NAMALWA (cell line): ENCODE measurements at regions not wholly inside any gene's neighbourhood (a gene's known extent, or its start where the extent isn't known, plus 50 kb on each side); places are given as distances from the start of the nearest gene placed in this dataset.
A peak's percentile ranks its signal among the peaks of the same experiment; 100 is the strongest.

Experiments used
- DNase-seq: peaks from one replicate; pipeline ENCODE4 v3.0.0-alpha.2; 2015; ENCODE audit warnings: low spot score

DNA sequence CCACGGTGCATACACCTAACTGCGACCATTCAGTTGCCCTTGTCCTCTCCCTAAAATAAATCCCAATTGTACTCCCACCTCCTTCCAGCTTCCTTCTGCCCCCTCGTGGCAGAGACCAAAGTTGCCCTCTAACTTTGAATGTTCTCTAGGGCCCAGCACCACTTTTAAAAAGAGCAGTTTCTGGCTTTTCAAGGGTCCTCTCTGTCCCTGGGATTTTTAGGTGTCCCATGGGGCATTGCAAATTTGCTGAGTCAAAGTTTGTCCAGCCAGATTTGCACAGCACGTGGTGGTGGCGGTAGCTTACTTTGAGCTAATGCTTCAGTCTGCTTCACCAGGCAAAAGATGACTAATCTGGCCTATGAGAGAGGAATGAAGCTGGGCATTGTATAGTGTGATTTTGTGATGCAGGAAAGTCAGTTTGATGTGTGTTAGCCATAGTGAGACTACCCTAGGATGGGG, 100.2 kb downstream of the PERP start:
- DNase-seq: peak; percentile 33

GRCh38 chr6:138008791-138009190, 98.4 kb downstream of the PERP start:
- DNase-seq: no peak

GRCh38 chr6:138011413-138011812, 95.8 kb downstream of the PERP start:
- DNase-seq: no peak

DNA sequence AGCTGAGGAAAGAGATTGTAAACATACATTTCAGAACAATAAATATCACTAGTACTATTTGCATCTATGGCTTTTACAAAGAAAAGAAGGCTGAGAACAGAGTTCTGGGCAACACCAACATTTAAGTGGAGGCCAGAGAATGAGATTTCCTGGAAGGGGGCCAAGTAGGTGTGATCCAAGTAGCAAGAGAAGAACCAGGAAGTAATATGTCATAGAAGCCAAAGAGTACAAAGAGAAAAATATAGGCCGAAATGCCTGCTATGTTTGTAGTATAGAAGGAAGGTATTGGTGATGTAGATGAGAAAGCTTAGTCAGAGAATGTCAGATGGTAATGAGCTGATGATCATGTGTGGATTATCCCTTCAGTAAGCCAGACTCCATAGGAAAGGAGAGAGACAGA, 94.5 kb downstream of the PERP start:
- no peak for DNase-seq

GRCh38 chr6:138013959-138014358, 93.3 kb downstream of the PERP start:
- DNase-seq: no peak

GRCh38 chr6:138017166-138017757, 90.0 kb downstream of the PERP start:
- no peak for DNase-seq

DNA sequence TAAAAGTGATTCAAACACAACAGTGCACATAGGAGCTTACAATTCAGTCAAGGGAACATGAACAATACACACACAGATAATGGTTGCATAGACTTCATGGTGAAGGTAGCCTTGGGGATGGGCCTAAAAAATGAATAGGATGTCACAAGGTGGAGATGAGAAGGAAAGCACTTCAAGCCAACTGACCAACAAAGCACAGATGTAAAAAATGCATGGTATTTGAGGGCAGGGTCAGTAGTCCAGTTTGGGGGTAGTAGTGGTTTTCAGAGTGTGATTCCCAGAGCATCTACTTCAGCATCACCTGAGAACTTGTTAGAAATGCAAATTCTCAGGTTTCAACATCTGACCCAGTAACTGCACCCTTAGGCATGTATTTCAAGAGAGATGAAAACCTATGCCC, 88.9 kb downstream of the PERP start:
- no peak for DNase-seq

GRCh38 chr6:138025528-138025978, 81.7 kb downstream of the PERP start:
- DNase-seq: no peak

DNA sequence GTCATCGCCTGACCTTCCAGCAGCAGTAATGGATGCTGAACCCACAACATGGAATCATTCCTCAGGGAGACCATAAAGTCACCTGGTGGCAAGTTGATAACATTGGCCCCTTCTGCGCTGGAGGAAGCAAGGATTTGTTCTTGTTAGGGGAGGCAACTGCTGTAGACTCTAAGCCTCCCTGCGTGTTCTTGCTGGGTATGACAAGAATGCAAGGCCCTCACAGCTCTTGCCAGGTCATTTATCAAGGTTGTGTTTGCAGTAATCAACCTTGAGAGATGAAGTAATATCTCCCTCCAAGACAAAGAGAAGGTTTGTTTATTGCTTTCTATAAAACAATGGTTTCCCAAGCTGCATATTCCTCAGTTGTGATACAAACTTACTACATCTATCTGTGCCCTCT, 80.9 kb downstream of the PERP start:
- DNase-seq: no peak

GRCh38 chr6:138028893-138029292, 78.3 kb downstream of the PERP start:
- DNase-seq: no peak

DNA sequence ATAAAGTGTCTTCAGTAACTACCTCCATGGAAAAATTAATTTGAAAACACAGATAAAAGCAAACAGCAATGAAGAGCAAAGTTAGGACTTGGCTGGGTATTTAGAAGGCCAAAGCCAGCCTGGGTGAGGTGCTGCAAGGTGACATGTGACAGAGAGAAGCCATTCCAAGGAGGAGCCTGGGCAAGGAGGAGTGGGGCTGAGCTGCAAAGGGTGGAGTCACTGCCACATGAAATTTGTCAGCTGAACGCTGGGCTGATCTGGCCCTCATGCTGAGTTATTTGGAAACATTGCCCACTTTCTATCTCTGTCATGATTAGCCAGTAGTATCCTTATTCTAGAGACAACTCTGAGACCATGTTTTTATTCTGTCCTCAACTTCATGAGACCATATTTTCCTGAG, 76.3 kb downstream of the PERP start:
- DNase-seq: no peak

DNA sequence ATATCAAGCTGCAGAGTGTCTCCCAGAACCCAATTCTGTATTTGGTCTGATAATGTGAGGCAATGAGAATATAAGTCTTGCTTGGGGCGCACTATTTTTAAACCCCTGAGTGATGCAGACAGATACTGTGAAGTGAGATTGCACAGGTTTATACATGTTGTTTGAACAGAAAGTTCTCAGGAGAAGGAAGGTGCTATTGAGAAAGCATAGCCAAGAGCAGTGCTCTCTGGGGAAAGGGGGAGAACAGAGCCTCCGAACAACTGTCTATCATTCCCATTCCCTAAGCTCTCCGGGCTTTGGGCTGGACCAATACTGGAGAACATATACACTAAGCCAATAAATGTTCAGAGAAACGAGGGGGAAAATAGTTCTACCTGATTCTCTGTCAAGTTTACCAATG, 75.8 kb downstream of the PERP start:
- no peak for DNase-seq

DNA sequence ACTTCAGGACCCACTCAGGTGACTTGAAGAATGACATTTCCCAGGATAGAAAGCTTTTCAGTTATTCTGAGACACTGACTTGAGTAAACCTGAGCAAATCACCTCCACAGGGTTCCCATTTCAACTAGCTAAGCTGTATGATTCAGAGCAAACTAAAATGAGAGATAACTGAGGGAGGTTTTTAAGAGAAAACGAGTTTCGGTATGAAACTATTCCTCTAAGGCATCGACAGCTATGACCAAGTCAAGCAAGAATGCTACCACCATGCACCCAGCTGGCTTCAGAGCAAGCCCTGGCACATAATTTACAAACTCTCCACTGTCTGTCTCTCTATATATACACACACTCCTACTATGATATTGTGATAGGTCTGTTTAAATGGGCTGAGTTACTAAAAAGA, 75.4 kb downstream of the PERP start:
- no peak for DNase-seq

DNA sequence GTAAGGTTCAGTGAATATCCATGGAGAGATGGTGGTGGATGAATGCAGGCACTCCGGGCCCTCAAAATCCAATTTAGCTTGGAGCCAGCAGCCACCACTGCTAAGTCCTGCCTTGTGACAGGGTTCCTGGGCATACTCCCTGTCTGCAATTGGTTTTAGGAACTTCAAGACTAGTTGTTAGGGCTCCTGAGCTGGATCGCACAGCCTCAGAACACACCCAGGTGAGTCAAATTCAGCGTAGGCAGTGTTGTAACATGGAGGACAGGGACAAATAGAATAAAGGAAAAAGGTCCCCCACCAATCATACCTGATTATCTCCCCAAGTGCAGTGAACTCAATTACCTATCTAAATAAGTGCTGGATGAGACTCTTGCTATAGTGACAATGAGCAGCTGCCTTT, 74.6 kb downstream of the PERP start:
- no peak for DNase-seq

DNA sequence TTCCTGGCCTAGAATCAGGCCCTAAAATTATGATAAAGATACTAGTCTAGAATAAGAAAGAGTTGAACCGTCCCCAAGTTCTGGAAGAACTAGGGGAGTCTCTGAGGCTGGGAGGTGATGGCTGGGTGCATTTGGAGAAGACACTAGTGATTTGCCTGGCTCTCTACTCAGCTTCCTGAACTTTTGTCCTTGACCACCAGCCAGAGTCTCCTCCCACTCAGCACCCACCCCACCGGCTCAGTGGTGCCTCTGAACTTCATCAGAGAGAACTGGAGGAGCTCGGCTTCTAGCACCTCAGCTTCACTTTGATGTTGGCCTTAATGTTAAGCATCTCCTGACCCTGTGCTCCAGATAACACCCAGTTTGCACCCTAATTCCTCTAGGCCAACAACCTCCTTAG, 73.0 kb downstream of the PERP start:
- no peak for DNase-seq

DNA sequence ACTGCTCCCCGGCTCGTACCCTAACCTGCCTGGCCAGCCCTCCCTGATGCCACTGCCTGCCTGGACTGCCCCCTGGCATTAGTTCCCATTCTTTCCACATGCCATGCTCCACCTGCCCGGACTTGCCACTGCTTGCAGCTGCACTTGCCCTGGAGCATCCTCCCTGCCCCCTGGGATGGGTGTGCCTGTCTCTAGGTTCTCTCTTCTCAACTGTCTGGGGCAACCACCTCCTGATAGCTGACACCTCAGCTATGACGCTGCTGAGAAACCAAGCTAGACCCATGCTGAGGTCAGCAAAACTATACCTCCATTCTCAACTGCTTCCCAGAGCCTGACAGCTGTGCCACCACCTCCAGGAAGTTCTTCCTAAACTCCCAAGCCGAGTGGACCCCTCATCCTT, 72.1 kb downstream of the PERP start:
- DNase-seq: no peak

GRCh38 chr6:138036111-138036510, 71.1 kb downstream of the PERP start:
- no peak for DNase-seq

GRCh38 chr6:138037009-138037504, 70.2 kb downstream of the PERP start:
- DNase-seq: no peak

DNA sequence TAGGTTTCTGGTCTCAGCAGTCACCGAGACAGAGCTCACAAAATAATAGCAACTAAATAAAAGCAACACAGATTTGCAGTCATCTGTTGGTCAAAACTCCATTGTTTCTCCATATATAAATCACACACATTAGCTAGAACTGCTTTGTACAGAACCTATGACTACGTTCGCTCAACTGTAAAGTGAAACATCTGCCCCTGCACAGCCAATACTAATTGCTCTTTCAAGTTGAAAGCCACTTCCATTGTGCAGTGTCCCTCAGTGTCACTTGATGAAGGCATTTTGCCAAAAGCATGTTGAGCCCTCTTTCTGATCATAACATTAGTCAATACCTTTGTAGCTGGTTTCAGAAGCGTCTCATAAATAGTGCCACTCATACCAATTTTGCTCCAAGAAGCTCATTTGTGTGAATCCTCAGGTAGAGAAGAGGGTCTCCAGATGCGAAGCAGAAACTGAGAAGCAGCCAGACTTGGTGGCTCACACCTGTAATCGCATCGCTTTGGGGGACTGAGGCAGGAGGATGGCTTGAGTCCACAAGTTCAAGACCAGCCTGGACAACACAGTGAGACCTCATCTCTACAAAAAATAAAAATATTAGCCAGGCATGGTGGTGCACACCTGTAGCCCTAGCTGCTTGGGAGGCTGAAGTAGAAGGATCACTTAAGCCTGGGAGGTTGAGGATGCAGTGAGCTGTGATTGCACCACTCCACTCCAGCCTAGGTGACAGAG, 68.9 kb downstream of the PERP start:
- no peak for DNase-seq
